ENCODE measurements at regions not wholly inside any gene's neighbourhood (a gene's known extent, or its start where the extent isn't known, plus 50 kb on each side); places are given as distances from the start of the nearest gene placed in this dataset.
A peak's percentile ranks its signal among the peaks of the same experiment; 100 is the strongest.

- FAIRE-seq (no peak), DNase-seq (ENCODE audit: insufficient read length, low spot score) (no peak)
Observed at GRCh38 chr12:107486140-107486892, 199.3 kb upstream of the PWP1 start.

GRCh38 chr12:107487011-107487680 is 198.5 kb upstream of the PWP1 start:
- DNase-seq (ENCODE audit: insufficient read length, low spot score) (no peak), FAIRE-seq (no peak)

- DNase-seq (ENCODE audit: insufficient read length, low spot score), result no peak
- no peak for FAIRE-seq
Observed at GRCh38 chr12:107488666-107489065, 196.9 kb upstream of the PWP1 start.

- no peak for DNase-seq (ENCODE audit: insufficient read length, low spot score)
- no peak for FAIRE-seq
Observed at GRCh38 chr12:107490010-107490409, 195.6 kb upstream of the PWP1 start.

- FAIRE-seq (no peak), DNase-seq (ENCODE audit: insufficient read length, low spot score) (no peak)
Observed at GRCh38 chr12:107491856-107492255, 193.7 kb upstream of the PWP1 start.

- FAIRE-seq, result no peak
- no peak for DNase-seq (ENCODE audit: insufficient read length, low spot score)
Observed at GRCh38 chr12:107492393-107493134, 193.0 kb upstream of the PWP1 start.

GRCh38 chr12:107493135-107493494 is 192.5 kb upstream of the PWP1 start:
- FAIRE-seq (no peak), DNase-seq (ENCODE audit: insufficient read length, low spot score) (no peak)

GRCh38 chr12:107493666-107494065 is 191.9 kb upstream of the PWP1 start:
- DNase-seq (ENCODE audit: insufficient read length, low spot score) (no peak), FAIRE-seq (no peak)

GRCh38 chr12:107494331-107494730 is 191.3 kb upstream of the PWP1 start:
- DNase-seq (ENCODE audit: insufficient read length, low spot score), result no peak
- FAIRE-seq, result no peak

- DNase-seq (ENCODE audit: insufficient read length, low spot score) (no peak), FAIRE-seq (no peak)
Observed at GRCh38 chr12:107495604-107496003, 190.0 kb upstream of the PWP1 start.

- DNase-seq (ENCODE audit: insufficient read length, low spot score), result no peak
- peak; percentile 92 for FAIRE-seq
Observed at GRCh38 chr12:107497231-107497630, 188.4 kb upstream of the PWP1 start.

GRCh38 chr12:107500307-107500706 is 185.3 kb upstream of the PWP1 start:
- FAIRE-seq (no peak), DNase-seq (ENCODE audit: insufficient read length, low spot score) (no peak)

- no peak for DNase-seq (ENCODE audit: insufficient read length, low spot score)
- no peak for FAIRE-seq
Observed at GRCh38 chr12:107501681-107502080, 183.9 kb upstream of the PWP1 start.

- FAIRE-seq, result no peak
- DNase-seq (ENCODE audit: insufficient read length, low spot score), result no peak
Observed at GRCh38 chr12:107503129-107503855, 182.3 kb upstream of the PWP1 start.

- FAIRE-seq (no peak), DNase-seq (ENCODE audit: insufficient read length, low spot score) (no peak)
Observed at GRCh38 chr12:107503887-107504885, 181.4 kb upstream of the PWP1 start.

- no peak for FAIRE-seq
- DNase-seq (ENCODE audit: insufficient read length, low spot score), result no peak
Observed at GRCh38 chr12:107509421-107509820, 176.2 kb upstream of the PWP1 start.

- no peak for FAIRE-seq
Observed at GRCh38 chr12:107510211-107510610, 175.4 kb upstream of the PWP1 start.

GRCh38 chr12:107511292-107511691 is 174.3 kb upstream of the PWP1 start:
- DNase-seq (ENCODE audit: insufficient read length, low spot score), result no peak
- FAIRE-seq, result no peak

More at GRCh38 chr12:107510211-107510610, 175.4 kb upstream of the PWP1 start:
- no peak for DNase-seq (ENCODE audit: insufficient read length, low spot score)

- FAIRE-seq (no peak), DNase-seq (ENCODE audit: insufficient read length, low spot score) (no peak)
Observed at GRCh38 chr12:107512391-107512790, 173.2 kb upstream of the PWP1 start.

GRCh38 chr12:107513184-107513583 is 172.4 kb upstream of the PWP1 start:
- no peak for DNase-seq (ENCODE audit: insufficient read length, low spot score)
- FAIRE-seq, result no peak

Measured in HTR-8/SVneo (cell line).